Neural crest cell (in vitro differentiated cells): ENCODE measurements at regions not wholly inside any gene's neighbourhood (a gene's known extent, or its start where the extent isn't known, plus 50 kb on each side); places are given as distances from the start of the nearest gene placed in this dataset.

ENCODE experiments used
- DNase-seq: peaks from one replicate; pipeline ENCODE4 v3.0.0; 2021; ENCODE audit warnings: low read depth, mixed read lengths, low spot score
- H3K27ac Mint-ChIP-seq: one replicate; pipeline ENCODE4 v1.8.0; 2021; ENCODE audit warnings: mild to moderate bottlenecking, mixed read lengths; ENCODE audit not compliant: unreplicated experiment
- H3K27me3 Mint-ChIP-seq: 2 replicates; pipeline ENCODE4 v1.8.0; 2021; ENCODE audit warnings: low read depth, mild to moderate bottlenecking, mixed read lengths
- H3K36me3 Mint-ChIP-seq: 2 replicates; pipeline ENCODE4 v1.8.0; 2021; ENCODE audit warnings: low read depth, mild to moderate bottlenecking, mixed read lengths
- H3K4me1 Mint-ChIP-seq: 2 replicates; pipeline ENCODE4 v1.8.0; 2021; ENCODE audit warnings: mixed read lengths
- H3K4me3 Mint-ChIP-seq: one replicate; pipeline ENCODE4 v1.8.0; 2021; ENCODE audit warnings: mild to moderate bottlenecking, mixed read lengths
- H3K9me3 Mint-ChIP-seq: 2 replicates; pipeline ENCODE4 v1.8.0; 2021; ENCODE audit warnings: mixed read lengths
- CTCF ChIP-seq: fragments of 200-600 bp; sonication (generic); conservative IDR thresholded peaks from 2 replicates; pipeline ENCODE4 v1.5.0; 2021; ENCODE audit warnings: antibody characterized with exemption, mild to moderate bottlenecking

GRCh38 chr20:54981175-54981574, 505.8 kb downstream of the DOK5 start:
- H3K27ac Mint-ChIP-seq: no peak overlapping the region
- H3K36me3 Mint-ChIP-seq: no peaks in the 10 kb centered on the region
- H3K4me3 Mint-ChIP-seq: no peak overlapping the region

GRCh38 chr20:54980103-54980960, 504.9 kb downstream of the DOK5 start:
- Mint-ChIP-seq H3K36me3 (no peaks in the 10 kb centered on the region), H3K9me3 (peaks cover under 1% of the 10 kb centered on the region), H3K4me3 (no peak overlapping the region), H3K4me1 (peaks cover 5% of the 10 kb centered on the region), H3K27ac (no peak overlapping the region), H3K27me3 (no peaks in the 10 kb centered on the region)
- peak; percentile 70 for TF ChIP-seq CTCF
- DNase-seq: no peak

More at GRCh38 chr20:54981175-54981574, 505.8 kb downstream of the DOK5 start:
- Mint-ChIP-seq H3K9me3 (no peaks in the 10 kb centered on the region), H3K4me1 (peaks cover 5% of the 10 kb centered on the region), H3K27me3 (no peaks in the 10 kb centered on the region)
- DNase-seq: no peak
- no peak for TF ChIP-seq CTCF

GRCh38 chr20:54950304-54950703, 474.9 kb downstream of the DOK5 start:
- Mint-ChIP-seq H3K4me3 (no peak overlapping the region), H3K9me3 (no peaks in the 10 kb centered on the region), H3K27ac (no peak overlapping the region), H3K4me1 (no peaks in the 10 kb centered on the region), H3K27me3 (peaks cover 14% of the 10 kb centered on the region), H3K36me3 (no peaks in the 10 kb centered on the region)
- DNase-seq: no peak
- TF ChIP-seq CTCF: no peak

- no peak for TF ChIP-seq CTCF
- Mint-ChIP-seq H3K27me3 (peaks cover 7% of the 10 kb centered on the region), H3K4me3 (no peak overlapping the region), H3K4me1 (no peaks in the 10 kb centered on the region), H3K27ac (no peak overlapping the region), H3K9me3 (no peaks in the 10 kb centered on the region), H3K36me3 (no peaks in the 10 kb centered on the region)
- no peak for DNase-seq
Measured at GRCh38 chr20:54941666-54942065, 466.3 kb downstream of the DOK5 start.

- Mint-ChIP-seq H3K27ac (no peak overlapping the region), H3K4me1 (no peaks in the 10 kb centered on the region), H3K27me3 (peaks cover 9% of the 10 kb centered on the region), H3K4me3 (no peak overlapping the region), H3K36me3 (no peaks in the 10 kb centered on the region), H3K9me3 (no peaks in the 10 kb centered on the region)
- TF ChIP-seq CTCF: no peak
- DNase-seq: no peak
Measured at GRCh38 chr20:54940522-54940921, 465.1 kb downstream of the DOK5 start.
